Epithelial cell of esophagus (primary cell): ENCODE measurements at regions not wholly inside any gene's neighbourhood (a gene's known extent, or its start where the extent isn't known, plus 50 kb on each side); places are given as distances from the start of the nearest gene placed in this dataset.
"Not testable (repeated sequence)": the region's sequence is repeated elsewhere in the genome, so short reads cannot be mapped to it uniquely, and the experiment has no call there.

Experiments used
- DNase-seq: peaks from one replicate; pipeline ENCODE4 v3.0.0; 2010; ENCODE audit warnings: low read depth
- H3K4me3 ChIP-seq: 2 replicates; pipeline ENCODE4 v1.5.1; 2011; ENCODE audit warnings: mild to moderate bottlenecking, low read length, control low read depth
- CTCF ChIP-seq: IDR thresholded peaks from 2 replicates; pipeline ENCODE4 v1.5.1; 2011; ENCODE audit warnings: low read depth, mild to moderate bottlenecking, low read length, control low read depth, inconsistent platforms; ENCODE audit not compliant: insufficient read depth; ENCODE audit errors: missing control alignments

GRCh38 chr2:189231719-189232323 is 52.3 kb upstream of the COL5A2 start:
- no peak overlapping the region for H3K4me3 ChIP-seq
- TF ChIP-seq CTCF, result no peak
- DNase-seq, result peak; percentile 11

- TF ChIP-seq CTCF, result no peak
- no peak overlapping the region for H3K4me3 ChIP-seq
- DNase-seq, result peak; percentile 25
Measured at GRCh38 chr2:189232759-189233406, 53.3 kb upstream of the COL5A2 start.

GRCh38 chr2:189233527-189233926 is 54.0 kb upstream of the COL5A2 start:
- DNase-seq, result peak; percentile 79

GRCh38 chr2:189234991-189235390 is 55.4 kb upstream of the COL5A2 start:
- peak; percentile 40 for DNase-seq
- TF ChIP-seq CTCF, result no peak

More at GRCh38 chr2:189233527-189233926, 54.0 kb upstream of the COL5A2 start:
- TF ChIP-seq CTCF, result no peak
- H3K4me3 ChIP-seq, result no peak overlapping the region

GRCh38 chr2:189236066-189236465 is 56.5 kb upstream of the COL5A2 start:
- DNase-seq, result peak; percentile 90
- no peak overlapping the region for H3K4me3 ChIP-seq
- no peak for TF ChIP-seq CTCF

More at GRCh38 chr2:189234991-189235390, 55.4 kb upstream of the COL5A2 start:
- H3K4me3 ChIP-seq, result no peak overlapping the region

GRCh38 chr2:189238903-189239302 is 59.3 kb upstream of the COL5A2 start:
- H3K4me3 ChIP-seq, result no peak overlapping the region
- DNase-seq, result no peak
- no peak for TF ChIP-seq CTCF

GRCh38 chr2:189243843-189244242 is 64.3 kb upstream of the COL5A2 start:
- H3K4me3 ChIP-seq, DNase-seq: not testable (repeated sequence)
